ENCODE measurements at regions not wholly inside any gene's neighbourhood (a gene's known extent, or its start where the extent isn't known, plus 50 kb on each side); places are given as distances from the start of the nearest gene placed in this dataset.

DNA sequence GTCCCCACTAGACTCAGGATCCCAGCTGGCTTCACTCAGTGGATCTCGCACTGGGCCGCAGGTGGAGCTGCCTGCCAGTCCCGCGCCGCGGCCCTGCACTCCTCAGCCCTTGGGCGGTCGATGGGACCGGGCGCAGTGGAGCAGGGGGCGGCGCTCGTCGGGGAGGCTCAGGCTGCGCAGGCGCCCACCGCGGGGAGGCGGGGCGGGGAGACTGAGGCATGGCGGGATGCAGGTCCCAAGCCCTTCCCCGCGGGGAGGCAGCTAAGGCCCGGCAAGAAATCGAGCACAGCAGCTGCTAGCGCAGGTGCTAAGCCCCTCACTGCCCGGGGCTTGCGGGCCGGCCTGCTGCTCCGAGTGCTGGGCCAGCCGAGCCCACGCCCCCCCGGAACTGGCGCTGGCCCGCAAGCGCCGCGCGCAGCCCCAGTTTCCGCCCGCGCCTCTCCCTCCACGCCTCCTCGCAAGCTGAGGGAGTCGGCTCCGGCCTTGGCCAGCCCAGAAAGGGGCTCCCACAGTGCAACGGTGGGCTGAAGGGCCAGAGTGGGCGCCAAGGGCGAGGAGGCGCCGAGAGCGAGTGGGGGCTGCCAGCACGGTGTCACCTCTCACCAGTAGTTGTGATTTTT, 1038.0 kb downstream of the PCDH19 start:
- no peak for TF ChIP-seq POLR2A (IDR thresholded peaks at IDR 0.05)
- TF ChIP-seq POLR2AphosphoS5 (IDR thresholded peaks at IDR 0.05), result no peak
